Hepatocyte (in vitro differentiated cells): ENCODE measurements at regions not wholly inside any gene's neighbourhood (a gene's known extent, or its start where the extent isn't known, plus 50 kb on each side); places are given as distances from the start of the nearest gene placed in this dataset.

Source experiments
- EZH2 ChIP-seq: fragments of 200-600 bp; sonication (generic); IDR thresholded peaks from 2 replicates; pipeline ENCODE4 v1.6.1; 2016; ENCODE audit warnings: antibody characterized with exemption, mild to moderate bottlenecking, borderline replicate concordance
- EZH2phosphoT487 ChIP-seq: fragments of 200-600 bp; sonication (generic); IDR thresholded peaks from one replicate; pipeline ENCODE4 v1.6.1; 2018; ENCODE audit warnings: antibody characterized with exemption, mild to moderate bottlenecking, low read depth, moderate library complexity; ENCODE audit not compliant: unreplicated experiment, severe bottlenecking
- TF ChIP-seq, protein P1 (sequence below): fragments of 200-600 bp; sonication (generic); IDR thresholded peaks from 2 replicates; pipeline ENCODE4 v1.5.1; 2016; ENCODE audit warnings: antibody characterized with exemption, mild to moderate bottlenecking; ENCODE audit not compliant: poor library complexity

- TF ChIP-seq, protein P1, sequence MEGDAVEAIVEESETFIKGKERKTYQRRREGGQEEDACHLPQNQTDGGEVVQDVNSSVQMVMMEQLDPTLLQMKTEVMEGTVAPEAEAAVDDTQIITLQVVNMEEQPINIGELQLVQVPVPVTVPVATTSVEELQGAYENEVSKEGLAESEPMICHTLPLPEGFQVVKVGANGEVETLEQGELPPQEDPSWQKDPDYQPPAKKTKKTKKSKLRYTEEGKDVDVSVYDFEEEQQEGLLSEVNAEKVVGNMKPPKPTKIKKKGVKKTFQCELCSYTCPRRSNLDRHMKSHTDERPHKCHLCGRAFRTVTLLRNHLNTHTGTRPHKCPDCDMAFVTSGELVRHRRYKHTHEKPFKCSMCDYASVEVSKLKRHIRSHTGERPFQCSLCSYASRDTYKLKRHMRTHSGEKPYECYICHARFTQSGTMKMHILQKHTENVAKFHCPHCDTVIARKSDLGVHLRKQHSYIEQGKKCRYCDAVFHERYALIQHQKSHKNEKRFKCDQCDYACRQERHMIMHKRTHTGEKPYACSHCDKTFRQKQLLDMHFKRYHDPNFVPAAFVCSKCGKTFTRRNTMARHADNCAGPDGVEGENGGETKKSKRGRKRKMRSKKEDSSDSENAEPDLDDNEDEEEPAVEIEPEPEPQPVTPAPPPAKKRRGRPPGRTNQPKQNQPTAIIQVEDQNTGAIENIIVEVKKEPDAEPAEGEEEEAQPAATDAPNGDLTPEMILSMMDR = no peak
- TF ChIP-seq EZH2 (no peak), EZH2phosphoT487 (no peak)
Observed at GRCh38 chr15:95724908-95725633, 605.4 kb upstream of the NR2F2 start.
